Urothelium cell line (cell line): ENCODE measurements at regions not wholly inside any gene's neighbourhood (a gene's known extent, or its start where the extent isn't known, plus 50 kb on each side); places are given as distances from the start of the nearest gene placed in this dataset.
"Not testable (repeated sequence)": the region's sequence is repeated elsewhere in the genome, so short reads cannot be mapped to it uniquely, and the experiment has no call there.

Experiments
- DNase-seq: peaks from one replicate; pipeline ENCODE4 v3.0.0; 2011; ENCODE audit warnings: low spot score, mixed read lengths
- FAIRE-seq: peaks from 2 replicates; lab custom pipeline; 2011; peaks lifted over from hg19 to GRCh38; lab: Jason Lieb, UNC

- FAIRE-seq, DNase-seq: not testable (repeated sequence)
These were observed 158.6 kb downstream of the PPIAL4G start for GRCh38 chr1:148324465-148324864.

GRCh38 chr1:148320079-148320478, 163.0 kb downstream of the PPIAL4G start:
- peak; percentile 20 for FAIRE-seq
- DNase-seq, result not testable (repeated sequence)

GRCh38 chr1:148318904-148319242, 164.2 kb downstream of the PPIAL4G start:
- DNase-seq (no peak), FAIRE-seq (no peak)

GRCh38 chr1:148318123-148318903, 164.8 kb downstream of the PPIAL4G start:
- no peak for DNase-seq
- FAIRE-seq, result no peak

GRCh38 chr1:148317288-148317985, 165.4 kb upstream of the NBPF11 start:
- no peak for DNase-seq
- FAIRE-seq, result no peak

- no peak for FAIRE-seq
These were observed 163.2 kb upstream of the NBPF11 start for GRCh38 chr1:148315071-148315811.

GRCh38 chr1:148310807-148311206, 158.7 kb upstream of the NBPF11 start:
- no peak for FAIRE-seq
- no peak for DNase-seq

More at GRCh38 chr1:148315071-148315811, 163.2 kb upstream of the NBPF11 start:
- peak; percentile 25 for DNase-seq

- FAIRE-seq, result no peak
- no peak for DNase-seq
These were observed 157.9 kb upstream of the NBPF11 start for GRCh38 chr1:148309940-148310500.

- FAIRE-seq, result no peak
- no peak for DNase-seq
These were observed 156.9 kb upstream of the NBPF11 start for GRCh38 chr1:148308832-148309458.

- FAIRE-seq, result no peak
- DNase-seq, result no peak
These were observed 155.6 kb upstream of the NBPF11 start for GRCh38 chr1:148307583-148308185.

GRCh38 chr1:148304935-148305334, 152.9 kb upstream of the NBPF11 start:
- not testable (repeated sequence) for FAIRE-seq, DNase-seq

- FAIRE-seq, result not testable (repeated sequence)
These were observed 150.7 kb upstream of the NBPF11 start for GRCh38 chr1:148302586-148303364.

GRCh38 chr1:148297852-148298251, 145.8 kb upstream of the NBPF11 start:
- not testable (repeated sequence) for FAIRE-seq, DNase-seq

More at GRCh38 chr1:148302586-148303364, 150.7 kb upstream of the NBPF11 start:
- not testable (repeated sequence) for DNase-seq

GRCh38 chr1:148296511-148296910, 144.4 kb upstream of the NBPF11 start:
- no peak for DNase-seq
- FAIRE-seq, result no peak

GRCh38 chr1:148294116-148294807, 142.2 kb upstream of the NBPF11 start:
- DNase-seq, result no peak
- no peak for FAIRE-seq

GRCh38 chr1:148293651-148294050, 141.6 kb upstream of the NBPF11 start:
- no peak for FAIRE-seq
- DNase-seq, result no peak

GRCh38 chr1:148292915-148293314, 140.8 kb upstream of the NBPF11 start:
- FAIRE-seq (no peak), DNase-seq (no peak)

- FAIRE-seq, result no peak
- no peak for DNase-seq
These were observed 138.8 kb upstream of the NBPF11 start for GRCh38 chr1:148290881-148291280.

GRCh38 chr1:148289647-148290046, 137.6 kb upstream of the NBPF11 start:
- no peak for DNase-seq
- FAIRE-seq, result no peak
